Lung (tissue), 11 donors: ENCODE measurements at regions not wholly inside any gene's neighbourhood (a gene's known extent, or its start where the extent isn't known, plus 50 kb on each side); places are given as distances from the start of the nearest gene placed in this dataset.

Experiments
- ATAC-seq: fragments of 200-7000 bp; cut with Tn5 transposase; one replicate; pipeline ENCODE4 v1.9.1; 2020; ENCODE audit warnings: moderate number of reproducible peaks; ENCODE audit not compliant: insufficient read depth, low FRiP score
- DNase-seq, 3 donors: peaks; one replicate each; pipeline ENCODE4 v3.0.0-alpha.2; 2013 to 2017
- H3K27ac ChIP-seq, 2 donors: one replicate each; pipeline ENCODE4 v1.5.1; 2013; ENCODE audit warnings: mild to moderate bottlenecking in 2 of 2, moderate library complexity in 2 of 2, control low read depth in 1 of 2, inconsistent platforms in 1 of 2, low read depth in 1 of 2, low read length in 1 of 2
- H3K27me3 ChIP-seq, 3 donors: one replicate each; pipeline ENCODE4 v1.5.1; 2013; ENCODE audit warnings: low read length in 2 of 3; ENCODE audit not compliant: control insufficient read depth in 3 of 3, insufficient read depth in 3 of 3
- H3K36me3 ChIP-seq, 4 donors: one replicate each; pipeline ENCODE4 v1.5.1; 2013; ENCODE audit warnings: low read length in 4 of 4, mild to moderate bottlenecking in 1 of 4, moderate library complexity in 1 of 4; ENCODE audit not compliant: control insufficient read depth in 4 of 4, insufficient read depth in 4 of 4
- H3K4me1 ChIP-seq, 5 donors: one replicate each; pipeline ENCODE4 v1.5.1; 2013; ENCODE audit warnings: low read length in 5 of 5, mild to moderate bottlenecking in 2 of 5, moderate library complexity in 1 of 5; ENCODE audit not compliant: control insufficient read depth in 5 of 5, insufficient read depth in 5 of 5
- H3K4me3 ChIP-seq: one replicate; pipeline ENCODE4 v1.5.1; 2013; ENCODE audit warnings: mild to moderate bottlenecking, control low read depth, moderate library complexity
- H3K9ac ChIP-seq, 2 donors: one replicate each; pipeline ENCODE4 v1.5.1; 2013; ENCODE audit warnings: low read length in 2 of 2, control low read depth in 1 of 2; ENCODE audit not compliant: insufficient read depth in 1 of 2
- H3K9me3 ChIP-seq, 4 donors: one replicate each; pipeline ENCODE4 v1.5.1; 2013; ENCODE audit warnings: low read length in 3 of 4, mild to moderate bottlenecking in 1 of 4, moderate library complexity in 1 of 4; ENCODE audit not compliant: control insufficient read depth in 4 of 4, insufficient read depth in 3 of 4
- CTCF ChIP-seq: IDR thresholded peaks from 2 replicates; pipeline ENCODE4 v1.5.1; 2012; ENCODE audit warnings: mild to moderate bottlenecking; ENCODE audit errors: control extremely low read depth, extremely low read depth
- WGBS, 2 donors: extraction: QIAGEN DNeasy Blood & Tissue Kit; methylation state at CpG; one replicate each; pipeline ENCODE4 v1.1.7; 2013; 5-methylcytosine and 5-hydroxymethylcytosine counted together
- donor health status: control.
- donor health status: control.
- donor health status: Bipolar disorder and iron deficiency.
- donor health status: healthy.
- donor health status: DM: yes; HTN: yes; CAD: no.

- no peak overlapping the region for H3K4me3 ChIP-seq
- peaks cover 0 to 11% (median 2%) of the 10 kb centered on the region in 5 donors for H3K4me1 ChIP-seq
- peak; percentile 35 to 43 (median 41) for DNase-seq
Observed at GRCh38 chr6:142518126-142518525, 216.3 kb downstream of the ADGRG6 start.

DNA sequence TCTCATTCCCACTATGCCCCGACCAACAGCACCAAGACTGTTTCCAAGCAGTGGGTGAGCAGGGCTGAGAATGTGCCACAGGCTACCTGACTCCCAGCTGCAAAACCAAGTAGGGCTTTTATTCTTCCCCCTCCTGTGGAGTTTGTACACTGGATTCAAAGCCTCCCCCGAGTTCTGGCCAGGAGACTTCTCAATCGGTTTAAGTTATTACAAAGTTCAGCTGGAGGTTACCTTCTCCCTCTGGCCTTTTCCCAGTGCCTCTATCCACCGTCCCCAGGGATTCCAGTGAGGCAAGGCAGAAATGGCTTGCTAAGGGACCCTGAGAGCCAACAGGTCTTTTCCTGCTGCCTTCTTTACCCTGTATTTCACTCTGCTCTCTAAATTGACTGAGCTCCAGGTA lies 217.0 kb downstream of the ADGRG6 start:
- Histone ChIP-seq H3K4me3 (no peak overlapping the region), H3K36me3 (no peaks in the 10 kb centered on the region), H3K9ac (no peak overlapping the region), H3K4me1 (peaks cover 0 to 15% (median 2%) of the 10 kb centered on the region in 5 donors), H3K9me3 (no peaks in the 10 kb centered on the region), H3K27me3 (no peaks in the 10 kb centered on the region), H3K27ac (no peak overlapping the region)
- TF ChIP-seq CTCF: no peak
- no peak for DNase-seq
- no peak for ATAC-seq
- 85 to 86% methylated on average over 4 of the region's 4 CpGs for WGBS, 2 donors

More at GRCh38 chr6:142518126-142518525, 216.3 kb downstream of the ADGRG6 start:
- Histone ChIP-seq H3K36me3 (no peaks in the 10 kb centered on the region), H3K9ac (no peak overlapping the region), H3K27me3 (no peaks in the 10 kb centered on the region), H3K27ac (no peak overlapping the region), H3K9me3 (peaks cover 0 to 1% (median 0%) of the 10 kb centered on the region in 4 donors)
- 69 to 76% methylated on average over 3 of the region's 3 CpGs for WGBS, 2 donors
- no peak for TF ChIP-seq CTCF
- ATAC-seq: no peak

GRCh38 chr6:142521791-142522190 lies 220.0 kb downstream of the ADGRG6 start:
- WGBS, 2 donors: 81 to 92% methylated on average over 2 of the region's 2 CpGs

More at GRCh38 chr6:142521791-142522190, 220.0 kb downstream of the ADGRG6 start:
- H3K9me3 ChIP-seq: no peaks in the 10 kb centered on the region
- no peak overlapping the region for H3K4me3 ChIP-seq
- H3K4me1 ChIP-seq: peaks cover 0 to 25% (median 3%) of the 10 kb centered on the region in 5 donors
- no peak for DNase-seq
- ATAC-seq: no peak
- no peak for TF ChIP-seq CTCF
- no peak overlapping the region for H3K27ac ChIP-seq
- no peaks in the 10 kb centered on the region for H3K27me3 ChIP-seq
- H3K9ac ChIP-seq: no peak overlapping the region
- H3K36me3 ChIP-seq: no peaks in the 10 kb centered on the region
